SH-SY5Y (cell line): ENCODE measurements at regions not wholly inside any gene's neighbourhood (a gene's known extent, or its start where the extent isn't known, plus 50 kb on each side); places are given as distances from the start of the nearest gene placed in this dataset.

ENCODE experiments used
- GATA2 ChIP-seq: IDR thresholded peaks from 2 replicates; pipeline ENCODE4 v1.6.1; 2011; ENCODE audit warnings: mild to moderate bottlenecking, low read depth, low read length
- GATA3 ChIP-seq: IDR thresholded peaks from 2 replicates; pipeline ENCODE4 v1.6.1; 2011; ENCODE audit warnings: low read depth, mild to moderate bottlenecking, low read length, moderate library complexity

DNA sequence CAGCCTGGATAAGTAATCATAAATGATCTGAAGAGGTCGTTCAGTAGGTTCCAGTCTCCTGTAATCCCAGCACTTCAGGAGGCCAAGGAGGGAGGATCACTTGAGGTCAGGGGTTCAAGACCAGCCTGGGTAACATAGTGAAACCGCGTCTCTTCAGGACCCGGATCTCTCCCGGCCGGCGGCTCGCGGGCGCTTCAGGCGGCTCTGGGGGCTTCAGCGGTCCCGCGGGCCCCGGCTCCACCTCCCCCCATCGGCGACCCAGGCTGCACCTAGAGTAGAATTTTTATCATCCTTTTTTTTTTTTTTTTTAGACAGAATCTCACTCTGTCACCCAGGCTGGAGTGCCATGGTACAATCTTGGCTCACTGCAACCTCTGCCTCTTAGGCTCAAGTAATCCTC is 95.9 kb downstream of the ABCC12 start:
- TF ChIP-seq GATA2 (no peak), GATA3 (no peak)
